Gastroesophageal sphincter (tissue), 4 donors: ENCODE measurements at regions not wholly inside any gene's neighbourhood (a gene's known extent, or its start where the extent isn't known, plus 50 kb on each side); places are given as distances from the start of the nearest gene placed in this dataset.

ENCODE experiments used
- ATAC-seq: fragments of 150-250 bp; one replicate; pipeline ENCODE4 v1.9.1; 2016; ENCODE audit warnings: mild to moderate bottlenecking, moderate library complexity
- H3K27ac ChIP-seq, 4 donors: fragments of 200-600 bp; sonication (generic) in 3 of 4; 1 replicate in 3 of 4; 2 replicates in 1 of 4; pipeline ENCODE4 v1.5.1; 2016 to 2019
- H3K27me3 ChIP-seq: fragments of 200-600 bp; sonication (generic); one replicate; pipeline ENCODE4 v1.5.1; 2019
- H3K36me3 ChIP-seq, 2 donors: fragments of 200-600 bp; sonication (generic); one replicate each; pipeline ENCODE4 v1.5.1; 2019; ENCODE audit warnings: control low read depth in 1 of 2
- H3K4me1 ChIP-seq, 3 donors: fragments of 200-600 bp; sonication (generic); 1 replicate in 2 of 3; 2 replicates in 1 of 3; pipeline ENCODE4 v1.5.1; 2016 to 2019; ENCODE audit warnings: control low read depth in 2 of 3
- H3K4me3 ChIP-seq, 2 donors: fragments of 200-600 bp; sonication (generic); one replicate each; pipeline ENCODE4 v1.5.1; 2019; ENCODE audit warnings: mild to moderate bottlenecking in 1 of 2, moderate library complexity in 1 of 2
- H3K9me3 ChIP-seq, 3 donors: fragments of 200-600 bp; sonication (generic); one replicate each; pipeline ENCODE4 v1.5.1; 2017 to 2019; ENCODE audit warnings: control low read depth in 2 of 3
- CTCF ChIP-seq, 4 experiments: fragments of 200-600 bp in 2 of 4; fragments of 450-650 bp in 2 of 4; sonication (generic) in 1 of 4; IDR thresholded peaks; one replicate each; pipeline ENCODE4 v1.5.1; 2017 to 2019; ENCODE audit warnings: antibody characterized with exemption in 4 of 4, mild to moderate bottlenecking in 2 of 4, moderate library complexity in 2 of 4
- EP300 ChIP-seq: sonication (generic); formaldehyde crosslinking; IDR thresholded peaks from one replicate; pipeline ENCODE4 v1.6.1; 2017; ENCODE audit warnings: antibody characterized with exemption, mild to moderate bottlenecking
- POLR2A ChIP-seq, 2 donors: fragments of 450-650 bp; IDR thresholded peaks; one replicate each; pipeline ENCODE4 v1.6.1; 2017; ENCODE audit warnings: antibody characterized with exemption in 2 of 2, mild to moderate bottlenecking in 2 of 2, moderate library complexity in 1 of 2
- POLR2AphosphoS5 ChIP-seq: sonication (generic); formaldehyde crosslinking; IDR thresholded peaks from one replicate; pipeline ENCODE4 v1.6.1; 2017; ENCODE audit warnings: antibody characterized with exemption
- WGBS, 2 donors: methylation state at CpG; one replicate each; pipeline ENCODE4 v1.1.5; 2018; ENCODE audit warnings: low coverage in 1 of 2; 5-methylcytosine and 5-hydroxymethylcytosine counted together

DNA sequence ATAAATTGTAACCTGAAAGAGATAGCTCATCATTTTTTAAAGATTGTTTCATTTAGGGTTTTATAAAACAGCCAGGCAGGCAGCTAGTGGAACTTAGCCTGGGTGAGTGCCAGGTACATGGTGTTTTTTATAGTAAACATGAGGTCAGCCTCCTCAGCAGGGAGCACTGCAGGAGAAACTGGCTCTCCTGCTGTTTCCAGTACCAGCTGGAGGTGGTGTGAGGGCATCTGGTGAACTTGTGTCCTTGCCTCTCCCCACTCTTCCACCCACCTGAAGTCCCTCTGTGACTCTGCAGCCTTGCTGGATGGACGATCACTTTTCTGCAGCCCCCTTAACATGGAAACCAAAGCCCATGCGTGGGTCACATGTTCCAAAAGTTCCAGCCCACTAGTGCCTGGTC lies 128.4 kb downstream of the FAM174B start:
- H3K27ac ChIP-seq = peak overlapping the region in 2 of 4 donors; percentile 53 to 56

DNA sequence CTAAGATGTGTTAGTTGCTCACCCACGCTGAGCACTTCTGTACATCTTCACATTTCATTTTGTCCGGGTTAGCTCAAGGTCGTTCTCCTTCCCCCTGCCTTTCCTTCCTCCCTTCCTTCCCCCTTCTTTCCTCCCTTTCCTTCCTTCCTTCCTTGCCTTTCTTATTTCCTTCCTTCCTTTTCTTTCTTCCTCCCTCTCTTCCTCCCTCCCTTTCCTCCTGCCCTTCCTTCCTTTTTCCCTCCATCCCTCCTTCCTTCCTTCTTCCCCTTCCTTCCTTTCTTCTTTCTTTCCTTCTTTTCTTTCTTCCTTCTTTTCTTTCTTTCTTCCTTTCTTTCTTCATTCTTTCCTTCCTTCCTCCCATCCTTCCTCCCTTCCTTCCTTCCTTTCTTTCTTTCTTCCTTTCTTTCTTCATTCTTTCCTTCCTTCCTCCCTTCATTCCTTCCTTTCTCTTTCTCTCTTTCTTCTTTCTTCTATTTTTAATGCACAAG lies 129.8 kb downstream of the FAM174B start:
- 70 to 72% methylated on average over 2 to 3 of the region's 3 CpGs for WGBS, 2 donors
- no peak for TF ChIP-seq CTCF (IDR thresholded peaks at IDR 0.05)
- no peak for TF ChIP-seq POLR2AphosphoS5
- TF ChIP-seq POLR2A (IDR thresholded peaks at IDR 0.05) = no peak
- TF ChIP-seq EP300 = no peak

More for the DNA sequence above, 128.4 kb downstream of the FAM174B start:
- H3K27me3 ChIP-seq = no peaks in the 10 kb centered on the region
- WGBS, 2 donors = 92 to 100% methylated on average over 1 to 2 of the region's 2 CpGs
- TF ChIP-seq POLR2A (IDR thresholded peaks at IDR 0.05) (no peak), POLR2AphosphoS5 (peak; percentile 82)
- H3K36me3 ChIP-seq = no peaks in the 10 kb centered on the region
- H3K4me3 ChIP-seq = no peak overlapping the region
- no peaks in the 10 kb centered on the region for H3K9me3 ChIP-seq
- H3K4me1 ChIP-seq = peaks cover 0 to 20% (median 0%) of the 10 kb centered on the region in 3 donors
- peak; percentile 82 for ATAC-seq

DNA sequence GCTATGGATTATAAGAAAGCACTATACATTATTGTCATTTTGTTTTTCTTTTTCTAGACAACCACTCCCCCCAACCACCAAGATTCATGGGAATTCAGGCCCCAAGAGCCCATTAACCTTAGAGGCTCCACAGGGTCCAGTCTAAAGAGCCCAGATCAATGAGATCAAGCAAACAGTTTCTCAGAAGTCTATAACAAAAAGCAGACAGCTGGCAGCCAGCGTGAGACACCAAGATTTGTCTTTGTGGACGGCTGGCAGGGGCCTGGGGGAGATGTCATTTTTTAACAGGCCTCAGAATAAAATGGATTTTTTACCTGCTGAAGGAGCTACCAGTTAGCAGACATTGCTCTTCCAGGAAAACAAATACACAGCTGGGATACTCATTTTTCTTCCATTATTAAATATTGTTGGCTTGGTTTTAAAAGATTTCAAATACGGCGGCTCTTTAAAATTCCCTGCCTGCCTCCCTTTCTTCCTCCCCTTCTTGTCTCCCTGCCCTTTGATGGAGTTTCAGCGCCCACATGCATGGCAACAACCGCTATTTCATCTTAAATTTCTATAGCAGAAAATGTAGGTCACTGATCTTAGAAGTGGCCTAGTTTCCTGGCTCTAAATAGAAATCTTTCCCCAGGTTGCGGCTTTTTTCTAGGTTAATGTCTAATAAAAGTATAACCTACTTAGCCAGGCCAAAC lies 130.6 kb downstream of the FAM174B start:
- Histone ChIP-seq H3K36me3 (no peaks in the 10 kb centered on the region), H3K27ac (no peak overlapping the region), H3K4me3 (no peak overlapping the region), H3K27me3 (no peaks in the 10 kb centered on the region), H3K4me1 (peaks cover 0 to 28% (median 0%) of the 10 kb centered on the region in 3 donors), H3K9me3 (no peaks in the 10 kb centered on the region)
- TF ChIP-seq CTCF (IDR thresholded peaks at IDR 0.05) (no peak), POLR2AphosphoS5 (no peak), EP300 (no peak), POLR2A (IDR thresholded peaks at IDR 0.05) (no peak)
- 67 to 94% methylated on average over 7 of the region's 7 CpGs for WGBS, 2 donors
- no peak for ATAC-seq

More for the DNA sequence above, 129.8 kb downstream of the FAM174B start:
- H3K27me3 ChIP-seq = no peaks in the 10 kb centered on the region
- H3K27ac ChIP-seq = no peak overlapping the region
- peaks cover 0 to 28% (median 0%) of the 10 kb centered on the region in 3 donors for H3K4me1 ChIP-seq
- no peaks in the 10 kb centered on the region for H3K36me3 ChIP-seq
- no peaks in the 10 kb centered on the region for H3K9me3 ChIP-seq
- no peak for ATAC-seq
- H3K4me3 ChIP-seq = no peak overlapping the region

GRCh38 chr15:92524161-92524560 lies 130.5 kb downstream of the ST8SIA2 start:
- Histone ChIP-seq H3K27me3 (no peaks in the 10 kb centered on the region), H3K9me3 (no peaks in the 10 kb centered on the region), H3K4me1 (peaks cover 0 to 28% (median 0%) of the 10 kb centered on the region in 3 donors), H3K4me3 (no peak overlapping the region), H3K27ac (no peak overlapping the region), H3K36me3 (no peaks in the 10 kb centered on the region)
- no peak for TF ChIP-seq POLR2AphosphoS5
- no peak for TF ChIP-seq EP300
- no peak for TF ChIP-seq CTCF (IDR thresholded peaks at IDR 0.05)
- no peak for TF ChIP-seq POLR2A (IDR thresholded peaks at IDR 0.05)
- WGBS, 2 donors = 63 to 76% methylated on average over 4 to 5 of the region's 5 CpGs
- ATAC-seq = no peak

DNA sequence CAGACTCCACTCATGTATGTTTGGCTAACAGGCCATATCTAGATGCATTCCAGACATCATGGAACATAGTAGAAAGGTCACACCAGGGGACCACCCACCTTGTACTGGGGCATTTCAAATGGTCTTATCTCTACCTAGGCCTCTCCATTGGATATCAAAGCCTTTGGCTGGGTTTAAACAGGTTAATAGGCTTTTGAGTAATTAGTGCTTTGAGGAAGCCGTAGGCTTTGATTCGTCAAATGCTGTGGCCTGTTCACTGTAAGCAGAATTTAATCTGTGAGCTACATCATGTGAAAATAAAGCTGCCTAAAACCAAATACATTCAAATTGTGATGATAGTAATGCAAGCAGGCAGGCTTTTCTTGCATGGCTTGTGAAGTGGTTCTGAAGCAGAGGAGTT lies 129.5 kb downstream of the ST8SIA2 start:
- Histone ChIP-seq H3K36me3 (no peaks in the 10 kb centered on the region), H3K27ac (no peak overlapping the region), H3K4me1 (peaks cover 0 to 28% (median 0%) of the 10 kb centered on the region in 3 donors), H3K4me3 (no peak overlapping the region), H3K27me3 (no peaks in the 10 kb centered on the region), H3K9me3 (no peaks in the 10 kb centered on the region)
- no peak for ATAC-seq
- TF ChIP-seq POLR2AphosphoS5 = no peak
- no peak for TF ChIP-seq POLR2A (IDR thresholded peaks at IDR 0.05)
- no peak for TF ChIP-seq EP300
- 100% methylated on average over 2 of the region's 2 CpGs for WGBS, 2 donors

DNA sequence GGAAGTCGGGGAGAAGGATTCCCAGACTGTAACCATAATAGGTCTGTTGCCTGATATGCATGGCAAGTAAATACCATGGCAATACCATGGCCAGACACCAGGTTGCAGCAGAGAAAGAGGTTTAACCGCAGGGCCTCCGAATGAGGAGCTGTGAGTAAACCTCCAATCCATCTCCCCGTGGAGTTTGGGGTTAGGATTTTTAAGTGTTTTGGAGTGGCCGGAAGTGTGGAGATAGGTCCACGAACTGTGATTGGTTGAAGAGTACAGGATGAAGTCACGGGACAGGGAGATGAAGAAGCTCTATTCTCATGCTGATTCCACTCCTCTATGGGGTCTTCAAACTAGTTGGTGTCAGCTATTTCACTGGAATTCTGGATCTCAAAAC lies 127.9 kb downstream of the ST8SIA2 start:
- ATAC-seq = peak; percentile 91
- H3K36me3 ChIP-seq = no peaks in the 10 kb centered on the region
- TF ChIP-seq POLR2A (IDR thresholded peaks at IDR 0.05) (no peak), CTCF (IDR thresholded peaks at IDR 0.05) (peak; percentile 75 to 94 (median 86))
- 1 to 2% methylated on average over 6 to 7 of the region's 7 CpGs for WGBS, 2 donors
- H3K27me3 ChIP-seq = no peaks in the 10 kb centered on the region
- no peaks in the 10 kb centered on the region for H3K9me3 ChIP-seq
- peaks cover 0 to 15% (median 0%) of the 10 kb centered on the region in 3 donors for H3K4me1 ChIP-seq
- no peak overlapping the region for H3K27ac ChIP-seq
- H3K4me3 ChIP-seq = no peak overlapping the region
